ENCODE measurements at regions not wholly inside any gene's neighbourhood (a gene's known extent, or its start where the extent isn't known, plus 50 kb on each side); places are given as distances from the start of the nearest gene placed in this dataset.

DNA sequence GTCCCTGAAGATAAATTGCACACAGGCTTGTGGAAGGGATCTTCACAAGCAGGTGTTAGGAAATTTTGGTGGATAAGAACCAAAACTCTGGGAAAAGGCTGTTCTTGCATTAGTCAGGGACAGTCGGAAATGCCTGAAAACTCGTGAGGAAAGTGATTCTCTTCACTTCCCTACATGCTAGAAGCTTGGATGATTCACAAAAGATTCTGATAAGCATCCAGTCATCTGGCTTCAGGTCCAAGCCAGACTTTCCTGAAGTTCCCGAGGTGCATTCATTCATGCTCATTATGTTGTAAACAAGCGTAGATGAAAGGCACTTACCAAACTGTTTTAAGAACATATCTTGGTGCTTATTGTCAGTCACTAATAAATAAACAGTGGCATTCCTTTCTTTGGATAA lies 1028.7 kb downstream of the NTRK3 start:
- DNase-seq: peak; percentile 20

- DNase-seq: no peak
Measured at GRCh38 chr15:87225436-87225835, 1031.1 kb downstream of the NTRK3 start.

DNA sequence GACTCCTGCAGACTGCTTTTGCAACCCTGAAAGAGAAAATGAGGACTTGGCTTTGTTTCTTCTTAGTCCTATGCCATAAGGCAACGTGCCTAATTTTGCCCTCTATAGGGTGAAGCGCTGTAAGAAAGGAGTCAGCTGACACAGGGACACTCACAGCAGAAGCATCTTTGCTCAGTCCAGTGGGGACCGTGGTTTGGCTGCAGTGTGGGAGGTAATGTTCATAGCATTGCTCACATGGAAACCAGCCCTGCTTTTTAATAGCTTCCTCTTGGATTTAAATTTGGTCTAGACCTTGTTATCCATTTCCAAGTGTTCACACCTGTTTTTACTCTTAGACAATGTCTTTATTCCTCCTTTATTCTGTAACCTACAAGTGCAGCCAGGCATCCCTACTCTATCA lies 1032.1 kb downstream of the NTRK3 start:
- no peak for DNase-seq

DNA sequence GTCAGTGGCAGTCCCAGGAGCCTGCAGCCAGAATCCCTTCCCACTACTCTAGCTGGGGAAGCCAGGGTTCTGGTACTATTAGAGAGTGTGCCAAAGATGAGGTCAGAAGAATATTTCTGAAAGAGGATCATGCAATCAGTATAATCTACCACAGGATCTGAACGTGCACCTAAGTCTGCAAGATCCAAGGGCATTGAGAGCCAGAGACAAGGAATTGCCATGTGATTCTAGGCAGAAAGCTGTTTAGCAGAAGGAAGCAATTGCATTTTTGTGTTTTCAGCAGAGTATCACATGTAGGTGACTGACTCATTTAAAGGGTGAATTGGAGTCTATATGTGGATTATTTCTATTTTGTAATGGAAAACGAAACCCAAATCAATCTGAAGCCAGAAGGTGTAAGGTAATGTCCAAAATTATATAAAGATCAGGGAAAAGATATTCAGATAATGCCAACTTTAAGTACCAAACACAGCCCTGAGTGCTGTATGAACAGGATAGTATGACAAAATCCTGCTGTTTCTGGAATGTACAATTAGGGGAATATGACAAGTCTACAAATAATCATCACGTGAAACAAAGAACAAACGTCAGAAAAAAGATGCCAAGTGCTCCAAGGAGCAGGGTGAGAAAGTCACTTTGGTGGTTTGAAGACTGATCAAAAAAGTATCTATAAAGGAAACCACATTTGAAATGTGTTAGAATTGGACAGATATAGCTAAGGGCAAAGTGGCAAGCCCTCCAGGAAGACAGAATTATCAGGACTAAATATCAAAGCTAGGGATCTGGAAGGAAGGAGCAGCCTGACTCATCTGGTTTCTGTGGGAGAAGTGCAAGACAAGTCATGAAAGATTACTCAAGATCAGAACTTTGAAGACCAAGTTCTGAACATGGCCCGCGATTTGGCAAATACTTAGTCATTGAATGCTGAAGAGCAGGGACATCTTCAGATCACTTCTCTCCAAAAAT lies 1036.6 kb downstream of the NTRK3 start:
- no peak for DNase-seq

- no peak for DNase-seq
Measured at GRCh38 chr15:87215100-87215499, 1041.4 kb downstream of the NTRK3 start.

GRCh38 chr15:87213626-87214025 lies 1042.9 kb downstream of the NTRK3 start:
- peak; percentile 72 for DNase-seq

- DNase-seq: no peak
Measured at GRCh38 chr15:87212041-87212440, 1044.5 kb downstream of the NTRK3 start.

DNA sequence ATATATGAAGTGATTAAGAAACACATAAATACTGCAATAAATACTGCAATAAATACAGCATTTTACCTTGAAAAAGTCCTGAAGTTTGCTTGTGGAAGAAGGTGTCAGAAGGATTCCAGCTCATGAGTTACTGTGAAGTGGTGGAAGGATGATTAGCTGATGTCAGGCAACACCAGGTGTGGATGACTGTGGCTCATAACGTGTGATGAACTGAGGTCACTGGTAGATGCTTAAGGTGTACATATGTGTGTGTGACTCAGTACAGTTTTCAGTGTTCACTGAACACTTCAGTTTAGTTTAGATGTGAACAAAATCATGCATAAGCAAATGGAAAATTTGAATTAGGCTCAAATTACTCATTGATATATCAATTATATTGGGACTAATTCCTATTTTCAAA lies 1045.0 kb downstream of the NTRK3 start:
- DNase-seq: no peak

- no peak for DNase-seq
Measured at GRCh38 chr15:87209891-87210689, 1046.4 kb downstream of the NTRK3 start.

GRCh38 chr15:87207990-87208580 lies 1048.5 kb downstream of the NTRK3 start:
- no peak for DNase-seq

DNA sequence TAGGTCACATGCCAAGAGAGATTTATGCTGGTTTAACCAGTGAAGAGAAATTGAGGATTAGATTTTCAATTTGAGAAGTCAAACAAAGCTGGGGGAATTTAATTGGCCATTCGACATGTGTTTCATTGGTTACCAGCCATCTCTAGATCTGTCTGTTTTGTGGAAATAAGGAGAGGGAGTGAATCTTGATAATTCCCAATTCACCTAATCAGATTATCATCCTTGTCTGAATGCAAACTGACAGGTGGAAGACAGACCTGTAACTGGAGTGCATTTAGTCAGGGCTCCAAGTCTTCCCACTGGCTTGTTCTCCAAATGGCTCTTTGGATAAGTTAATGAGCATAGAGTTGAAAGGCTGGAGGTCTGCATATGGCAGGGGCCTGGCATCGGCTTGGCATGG lies 1049.3 kb downstream of the NTRK3 start:
- no peak for DNase-seq

- DNase-seq: no peak
Measured at GRCh38 chr15:87201986-87202385, 1054.6 kb downstream of the NTRK3 start.

- no peak for DNase-seq
Measured at GRCh38 chr15:87200149-87200548, 1056.4 kb downstream of the NTRK3 start.

GRCh38 chr15:87197981-87198380 lies 1058.6 kb downstream of the NTRK3 start:
- no peak for DNase-seq

DNA sequence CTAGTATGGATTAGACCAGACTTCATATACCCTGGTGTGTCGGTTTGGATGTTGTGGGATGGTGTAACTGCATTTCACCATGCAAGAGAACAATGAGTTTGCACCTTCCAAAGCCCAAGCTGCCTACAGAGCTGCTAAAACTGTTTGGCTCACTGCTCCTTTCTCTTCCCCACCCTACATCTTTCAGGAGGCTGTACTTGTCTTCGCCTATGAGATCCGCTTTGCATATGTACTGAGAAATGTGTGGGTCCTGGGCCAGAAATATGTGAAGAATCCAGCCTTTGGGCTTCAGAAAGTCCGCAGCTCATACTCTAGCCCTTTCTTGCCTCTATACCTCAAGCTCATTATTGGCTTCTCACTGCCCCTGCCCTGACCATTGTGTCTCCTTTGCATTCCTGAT lies 1060.0 kb downstream of the NTRK3 start:
- no peak for DNase-seq

DNA sequence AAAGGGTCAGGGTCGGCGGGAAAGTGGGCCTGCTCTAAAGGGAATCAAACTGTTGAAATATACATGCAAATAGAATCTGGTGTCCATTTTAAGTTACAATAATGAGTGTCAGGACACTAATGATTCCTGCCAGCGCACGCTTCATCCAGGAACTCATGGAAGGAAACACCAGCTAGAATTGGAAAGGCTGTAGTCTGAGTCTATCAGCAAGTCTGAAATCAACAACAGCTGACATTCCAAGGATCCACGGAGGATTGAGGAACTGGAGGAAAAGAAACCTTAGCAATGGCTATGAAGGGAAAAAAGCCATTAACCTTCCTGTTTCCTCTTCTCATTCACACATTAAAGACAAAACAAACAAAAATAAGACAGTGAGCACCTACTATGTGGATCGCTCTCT lies 1063.1 kb downstream of the NTRK3 start:
- DNase-seq: peak; percentile 25

DNA sequence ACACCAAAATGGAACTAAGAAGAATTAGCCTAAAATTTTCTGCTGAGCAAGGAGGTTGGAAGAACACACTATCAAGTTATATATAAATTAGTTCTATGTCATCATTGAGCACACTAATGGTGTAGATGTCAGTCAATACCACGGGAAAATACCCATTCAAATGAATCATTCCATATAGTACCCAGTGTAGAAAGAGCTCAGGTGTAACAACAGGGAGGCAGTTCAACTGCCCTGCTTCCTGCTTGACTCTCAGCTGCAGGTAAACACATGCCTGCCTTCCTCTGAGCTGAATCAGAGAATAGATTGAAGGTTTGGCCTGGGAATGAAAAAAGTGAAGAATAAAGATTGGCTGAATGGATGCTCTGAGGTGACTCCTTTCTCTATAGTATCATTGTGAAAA lies 1088.0 kb downstream of the AGBL1 start:
- DNase-seq: no peak

GRCh38 chr15:87167055-87167454 lies 1087.4 kb downstream of the AGBL1 start:
- DNase-seq: no peak

- no peak for DNase-seq
Measured at GRCh38 chr15:87155771-87156170, 1076.1 kb downstream of the AGBL1 start.

DNA sequence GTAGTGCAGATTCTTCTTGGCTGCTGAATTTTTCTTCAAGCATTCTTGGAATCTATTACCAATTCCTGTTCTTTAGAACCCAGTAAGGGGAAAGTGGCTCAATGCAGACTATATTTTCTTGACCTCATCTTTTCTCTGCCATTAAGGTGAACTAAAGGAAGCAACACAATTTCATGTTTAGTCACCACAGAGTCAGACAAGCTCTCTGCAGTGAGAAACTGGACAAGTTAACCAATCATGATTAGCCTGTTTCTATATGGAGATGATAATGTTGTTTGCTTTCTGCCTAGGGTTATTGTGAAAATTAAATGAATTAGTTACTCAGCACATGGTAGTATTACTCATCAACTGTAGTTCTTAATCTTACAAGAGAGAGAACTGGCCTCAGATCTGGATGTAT lies 1075.1 kb downstream of the AGBL1 start:
- DNase-seq: no peak

DNA sequence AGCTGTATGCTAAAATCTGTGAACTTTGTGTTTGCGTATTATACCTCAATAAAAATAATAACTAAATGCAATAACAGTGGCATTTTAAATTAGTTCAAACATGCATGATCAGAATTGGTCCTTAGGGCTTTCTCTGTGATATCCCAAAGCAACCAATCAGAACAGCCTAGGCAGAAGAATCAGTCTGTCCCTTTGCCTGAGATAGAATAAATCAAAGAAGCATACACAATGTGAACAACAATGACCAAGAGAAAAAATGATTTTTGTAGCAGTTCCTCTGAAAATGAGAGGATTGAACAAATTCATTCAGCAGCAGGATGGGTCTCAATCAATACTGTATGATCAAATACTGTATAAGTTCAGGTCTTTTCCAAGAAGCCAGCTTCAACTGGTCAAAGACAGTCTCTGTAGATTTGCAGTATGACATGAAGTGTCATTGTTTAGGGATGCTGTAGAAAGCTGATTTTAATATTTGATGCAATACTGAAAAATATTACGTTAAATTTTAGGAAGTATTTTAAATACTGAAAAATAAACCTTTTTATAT lies 1071.6 kb downstream of the AGBL1 start:
- no peak for DNase-seq

DNA sequence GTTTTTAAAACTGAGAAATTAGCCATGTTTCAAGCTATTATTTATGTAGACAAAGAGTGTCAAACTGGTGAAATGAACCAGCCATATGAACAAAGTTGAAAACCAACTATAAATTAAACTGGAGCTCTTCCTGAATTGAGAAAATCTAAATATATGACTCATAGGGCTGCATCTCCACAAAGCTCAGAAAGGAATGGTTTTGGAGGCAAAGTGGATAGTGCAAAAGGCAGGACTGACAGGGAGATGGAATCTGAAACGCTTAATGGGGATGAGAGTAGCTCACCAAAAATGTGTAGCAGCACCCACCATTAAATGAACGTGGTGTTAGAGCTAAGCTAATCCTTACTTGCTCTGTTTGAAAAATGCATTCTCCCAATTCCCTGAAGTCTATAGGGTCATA lies 1066.0 kb downstream of the AGBL1 start:
- DNase-seq: no peak

DNA sequence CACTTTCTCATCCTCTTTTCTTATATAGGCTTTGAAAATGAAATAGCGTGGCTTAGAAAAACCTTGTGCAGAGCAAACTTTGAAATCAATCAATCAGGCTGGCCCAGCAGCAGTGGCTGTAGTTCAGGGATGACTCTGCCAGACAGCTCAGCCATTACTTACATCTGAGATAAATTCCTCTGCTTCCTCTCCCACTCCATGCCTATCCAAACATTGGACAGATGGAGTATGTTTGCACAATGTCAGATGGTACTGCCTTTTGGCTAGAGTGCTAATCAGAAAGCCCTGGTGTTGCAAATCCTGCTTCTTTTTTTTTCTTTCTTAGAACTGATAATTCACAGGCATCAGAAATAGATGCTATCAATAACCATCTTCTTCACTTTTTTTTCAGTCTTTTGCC lies 1065.1 kb downstream of the AGBL1 start:
- no peak for DNase-seq
